ENCODE measurements at regions not wholly inside any gene's neighbourhood (a gene's known extent, or its start where the extent isn't known, plus 50 kb on each side); places are given as distances from the start of the nearest gene placed in this dataset.

DNA sequence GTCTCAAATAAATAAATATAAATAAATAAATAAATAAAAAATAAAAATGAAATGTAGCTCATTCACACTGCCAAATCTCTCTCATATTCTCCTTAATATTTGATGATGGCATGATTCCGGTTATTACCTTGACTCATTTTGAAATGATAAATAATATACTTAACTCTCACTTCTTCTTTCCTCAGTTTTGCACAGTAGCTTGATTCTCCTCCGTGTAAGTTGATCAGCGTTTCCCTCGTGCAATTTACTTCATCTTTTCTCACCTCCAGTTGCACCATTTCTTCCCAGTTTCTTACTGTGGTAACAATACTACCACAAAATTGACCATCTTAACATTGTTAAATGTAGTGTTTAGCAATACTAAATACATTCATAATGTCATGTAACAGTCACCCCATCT, 111.6 kb downstream of the RIPK4 start:
- TF ChIP-seq, protein P1, sequence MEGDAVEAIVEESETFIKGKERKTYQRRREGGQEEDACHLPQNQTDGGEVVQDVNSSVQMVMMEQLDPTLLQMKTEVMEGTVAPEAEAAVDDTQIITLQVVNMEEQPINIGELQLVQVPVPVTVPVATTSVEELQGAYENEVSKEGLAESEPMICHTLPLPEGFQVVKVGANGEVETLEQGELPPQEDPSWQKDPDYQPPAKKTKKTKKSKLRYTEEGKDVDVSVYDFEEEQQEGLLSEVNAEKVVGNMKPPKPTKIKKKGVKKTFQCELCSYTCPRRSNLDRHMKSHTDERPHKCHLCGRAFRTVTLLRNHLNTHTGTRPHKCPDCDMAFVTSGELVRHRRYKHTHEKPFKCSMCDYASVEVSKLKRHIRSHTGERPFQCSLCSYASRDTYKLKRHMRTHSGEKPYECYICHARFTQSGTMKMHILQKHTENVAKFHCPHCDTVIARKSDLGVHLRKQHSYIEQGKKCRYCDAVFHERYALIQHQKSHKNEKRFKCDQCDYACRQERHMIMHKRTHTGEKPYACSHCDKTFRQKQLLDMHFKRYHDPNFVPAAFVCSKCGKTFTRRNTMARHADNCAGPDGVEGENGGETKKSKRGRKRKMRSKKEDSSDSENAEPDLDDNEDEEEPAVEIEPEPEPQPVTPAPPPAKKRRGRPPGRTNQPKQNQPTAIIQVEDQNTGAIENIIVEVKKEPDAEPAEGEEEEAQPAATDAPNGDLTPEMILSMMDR (IDR thresholded peaks at IDR 0.05; ENCODE audit: insufficient read depth, low read length, poor library complexity, severe bottlenecking), result no peak
- no peak for DNase-seq (ENCODE audit: extremely low read depth, insufficient read length)
- Histone ChIP-seq H3K36me3 (ENCODE audit: control insufficient read depth, insufficient read depth, low read length) (no peaks in the 10 kb centered on the region), H3K27me3 (replicated peaks; ENCODE audit: control insufficient read depth, insufficient read depth, low read length) (no peaks in the 10 kb centered on the region; the same call in 1 of the 2 replicates), H3K4me3 (replicated peaks; ENCODE audit: low read depth, low read length) (no peak overlapping the region)

DNA sequence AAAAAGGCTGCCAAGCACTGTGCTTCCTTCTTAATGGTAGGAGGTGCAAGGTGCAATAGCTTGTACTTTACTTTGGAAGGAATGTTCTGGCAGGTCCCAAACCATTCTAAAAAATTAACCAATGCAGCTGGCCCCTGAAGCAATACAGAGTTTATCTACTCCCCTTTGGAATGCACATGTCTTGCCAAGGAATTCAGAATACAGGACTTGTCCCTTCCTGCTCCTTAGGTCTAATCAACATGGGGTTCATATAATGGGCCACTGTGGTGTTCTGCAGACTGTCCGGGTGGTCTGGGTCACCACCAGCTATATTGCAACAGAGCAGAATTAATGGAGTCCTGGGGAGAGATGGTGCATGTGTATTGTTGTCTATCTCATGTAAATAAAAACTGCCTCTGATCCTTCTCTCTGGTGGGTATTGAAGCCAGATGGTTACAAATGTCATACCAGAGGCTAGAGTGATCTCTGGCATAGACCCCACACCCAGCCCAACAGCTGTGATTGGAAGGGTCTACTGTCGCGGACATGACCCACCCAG, 112.8 kb downstream of the RIPK4 start:
- TF ChIP-seq, protein P1 (IDR thresholded peaks at IDR 0.05; ENCODE audit: insufficient read depth, low read length, poor library complexity, severe bottlenecking), result no peak
- Histone ChIP-seq H3K4me3 (replicated peaks; ENCODE audit: low read depth, low read length) (no peak overlapping the region), H3K36me3 (ENCODE audit: control insufficient read depth, insufficient read depth, low read length) (no peaks in the 10 kb centered on the region), H3K27me3 (replicated peaks; ENCODE audit: control insufficient read depth, insufficient read depth, low read length) (no peaks in the 10 kb centered on the region; the same call in 1 of the 2 replicates)
- no peak for DNase-seq (ENCODE audit: extremely low read depth, insufficient read length)

DNA sequence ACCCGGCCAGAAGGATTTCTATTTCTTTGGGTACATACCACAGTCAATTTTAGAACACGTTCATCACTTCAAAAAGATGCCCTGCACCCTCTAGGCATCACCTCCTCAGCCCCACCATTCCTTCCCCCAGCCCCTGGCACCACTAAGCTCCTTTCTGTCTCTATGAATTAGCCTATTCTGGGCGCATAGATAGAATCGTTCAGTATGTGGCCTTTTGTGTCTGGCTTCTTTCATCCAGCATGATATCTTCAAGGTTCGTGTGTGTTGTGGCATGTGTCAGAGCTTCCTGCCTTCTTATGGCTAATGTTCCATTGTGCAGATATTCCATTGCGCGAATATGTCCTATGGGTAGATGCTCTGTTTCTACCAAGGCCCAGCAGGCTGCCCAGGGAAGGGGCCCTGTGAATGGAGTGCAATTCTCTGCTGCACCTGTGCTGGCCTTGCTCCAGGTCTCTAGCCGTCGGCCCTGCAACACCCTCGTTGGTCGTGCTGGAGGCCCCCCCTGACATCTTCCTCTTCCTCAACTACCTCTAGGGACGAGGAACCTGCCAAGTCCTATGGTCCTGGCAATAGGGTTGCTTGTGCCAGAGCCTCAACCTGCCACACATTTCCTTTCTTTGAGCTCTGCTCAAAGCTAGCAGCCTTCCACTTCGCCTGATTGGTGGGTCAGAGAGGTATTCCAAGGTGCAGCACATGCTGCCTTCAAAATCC, 113.5 kb downstream of the RIPK4 start:
- Histone ChIP-seq H3K4me3 (replicated peaks; ENCODE audit: low read depth, low read length) (no peak overlapping the region), H3K36me3 (ENCODE audit: control insufficient read depth, insufficient read depth, low read length) (no peaks in the 10 kb centered on the region), H3K27me3 (replicated peaks; ENCODE audit: control insufficient read depth, insufficient read depth, low read length) (no peaks in the 10 kb centered on the region; the same call in 1 of the 2 replicates)
- no peak for DNase-seq (ENCODE audit: extremely low read depth, insufficient read length)
- TF ChIP-seq, protein P1 (IDR thresholded peaks at IDR 0.05; ENCODE audit: insufficient read depth, low read length, poor library complexity, severe bottlenecking), result no peak

DNA sequence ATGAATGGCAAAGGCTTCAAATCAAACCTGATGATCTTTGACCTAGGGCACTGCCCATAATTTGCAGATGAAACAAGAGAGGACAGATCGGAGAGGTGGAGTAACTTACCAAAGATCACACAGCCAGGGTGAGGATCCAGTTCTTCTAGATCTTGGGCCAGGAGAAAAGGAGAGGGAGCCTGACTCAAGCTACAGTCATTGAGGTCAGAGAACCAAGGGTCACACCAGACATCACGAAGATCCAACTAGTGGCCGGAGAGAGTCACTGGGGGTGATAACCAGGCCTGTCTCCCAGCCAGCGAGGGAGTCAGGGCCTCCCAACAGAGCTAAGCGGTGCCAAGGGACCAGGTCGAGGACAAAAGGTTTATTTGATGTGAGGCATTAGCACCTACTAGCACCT, 115.0 kb downstream of the RIPK4 start:
- H3K27me3 ChIP-seq (replicated peaks; ENCODE audit: control insufficient read depth, insufficient read depth, low read length), result no peaks in the 10 kb centered on the region; the same call in 1 of the 2 replicates
- no peak for DNase-seq (ENCODE audit: extremely low read depth, insufficient read length)
- TF ChIP-seq, protein P1 (IDR thresholded peaks at IDR 0.05; ENCODE audit: insufficient read depth, low read length, poor library complexity, severe bottlenecking), result no peak
- H3K36me3 ChIP-seq (ENCODE audit: control insufficient read depth, insufficient read depth, low read length), result no peaks in the 10 kb centered on the region
- H3K4me3 ChIP-seq (replicated peaks; ENCODE audit: low read depth, low read length), result no peak overlapping the region

DNA sequence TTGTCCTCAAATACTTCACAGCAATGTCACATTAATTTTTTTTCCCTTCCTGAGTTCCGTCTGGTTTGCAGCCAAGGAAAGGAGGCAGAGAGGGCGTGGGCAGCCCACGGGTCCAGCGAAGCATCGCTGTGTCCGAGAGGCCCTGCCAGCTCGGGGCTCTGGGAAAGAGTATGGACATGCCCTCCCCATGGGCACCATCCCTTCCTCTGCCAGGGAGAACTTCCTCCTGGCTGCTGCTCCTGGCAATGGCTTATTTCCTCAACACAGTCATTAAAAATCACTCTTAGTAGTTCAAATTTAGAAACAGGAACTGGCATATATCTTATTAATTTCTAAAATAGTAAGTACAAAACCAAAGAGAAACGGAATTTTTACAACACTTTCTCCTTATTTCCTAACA, 115.4 kb downstream of the RIPK4 start:
- no peak for DNase-seq (ENCODE audit: extremely low read depth, insufficient read length)
- Histone ChIP-seq H3K4me3 (replicated peaks; ENCODE audit: low read depth, low read length) (no peak overlapping the region), H3K27me3 (replicated peaks; ENCODE audit: control insufficient read depth, insufficient read depth, low read length) (no peaks in the 10 kb centered on the region; the same call in 1 of the 2 replicates), H3K36me3 (ENCODE audit: control insufficient read depth, insufficient read depth, low read length) (no peaks in the 10 kb centered on the region)
- TF ChIP-seq, protein P1 (IDR thresholded peaks at IDR 0.05; ENCODE audit: insufficient read depth, low read length, poor library complexity, severe bottlenecking), result no peak
